Mesenchymal stem cell (in vitro differentiated cells and primary cell): ENCODE measurements at regions not wholly inside any gene's neighbourhood (a gene's known extent, or its start where the extent isn't known, plus 50 kb on each side); places are given as distances from the start of the nearest gene placed in this dataset.
A peak's percentile ranks its signal among the peaks of the same experiment; 100 is the strongest.

ENCODE experiments used
- DNase-seq: peaks from one replicate; pipeline ENCODE4 v3.0.0-alpha.2; 2013
- H2AFZ ChIP-seq: one replicate; pipeline ENCODE4 v1.6.1; 2013; ENCODE audit warnings: low read depth, mild to moderate bottlenecking, control low read depth, inconsistent platforms, low read length, moderate library complexity
- H2AK5ac ChIP-seq: 2 replicates; pipeline ENCODE4 v1.6.1; 2013; ENCODE audit warnings: low read length, moderate library complexity, mild to moderate bottlenecking, inconsistent platforms; ENCODE audit not compliant: severe bottlenecking
- H2BK120ac ChIP-seq: one replicate; pipeline ENCODE4 v1.6.1; 2013; ENCODE audit warnings: low read depth, mild to moderate bottlenecking, inconsistent platforms, low read length, moderate library complexity
- H2BK12ac ChIP-seq, 2 experiments: one replicate each; pipeline ENCODE4 v1.6.1; 2013; ENCODE audit warnings: inconsistent platforms in 2 of 2, low read length in 2 of 2, mild to moderate bottlenecking in 2 of 2, moderate library complexity in 2 of 2, control low read depth in 1 of 2
- H2BK15ac ChIP-seq: one replicate; pipeline ENCODE4 v1.6.1; 2013; ENCODE audit warnings: mild to moderate bottlenecking, low read depth, inconsistent platforms; ENCODE audit not compliant: poor library complexity, severe bottlenecking
- H2BK5ac ChIP-seq: 2 replicates; pipeline ENCODE4 v1.6.1; 2013; ENCODE audit warnings: low read depth, mild to moderate bottlenecking, low read length, control low read depth, inconsistent platforms; ENCODE audit not compliant: poor library complexity, severe bottlenecking
- H3K14ac ChIP-seq, 2 experiments: one replicate each; pipeline ENCODE4 v1.6.1; 2013; ENCODE audit warnings: inconsistent platforms in 2 of 2, low read length in 2 of 2, control low read depth in 1 of 2, mild to moderate bottlenecking in 1 of 2, moderate library complexity in 1 of 2
- H3K18ac ChIP-seq, 2 experiments: one replicate each; pipeline ENCODE4 v1.6.1; 2013; ENCODE audit warnings: inconsistent platforms in 2 of 2, low read length in 2 of 2, control low read depth in 1 of 2, low read depth in 1 of 2, mild to moderate bottlenecking in 1 of 2
- H3K23ac ChIP-seq, 2 experiments: one replicate each; pipeline ENCODE4 v1.6.1; 2013; ENCODE audit warnings: inconsistent platforms in 2 of 2, low read length in 2 of 2, mild to moderate bottlenecking in 2 of 2, moderate library complexity in 2 of 2, control low read depth in 1 of 2
- H3K27ac ChIP-seq: 2 replicates; pipeline ENCODE4 v1.5.1; 2013; ENCODE audit warnings: mild to moderate bottlenecking, moderate library complexity, low read length, control low read depth, inconsistent platforms; ENCODE audit not compliant: poor library complexity, severe bottlenecking
- H3K27me3 ChIP-seq, 2 experiments: 2 replicates each; pipeline versions ENCODE4 v1.6.1 to v1.7.0; 2013; ENCODE audit warnings: low read length in 2 of 2, mild to moderate bottlenecking in 2 of 2, moderate library complexity in 2 of 2, control low read depth in 1 of 2, inconsistent platforms in 1 of 2; ENCODE audit not compliant: control insufficient read depth in 1 of 2, insufficient read depth in 1 of 2
- H3K36me3 ChIP-seq, 2 experiments: 2 replicates each; pipeline versions ENCODE4 v1.6.1 to v1.7.0; 2013; ENCODE audit warnings: low read length in 2 of 2, control low read depth in 1 of 2, inconsistent platforms in 1 of 2, low read depth in 1 of 2, mild to moderate bottlenecking in 1 of 2; ENCODE audit not compliant: insufficient read depth in 2 of 2, control insufficient read depth in 1 of 2
- H3K4ac ChIP-seq, 2 experiments: one replicate each; pipeline ENCODE4 v1.6.1; 2013; ENCODE audit warnings: inconsistent platforms in 2 of 2, low read length in 2 of 2, mild to moderate bottlenecking in 2 of 2, moderate library complexity in 2 of 2, control low read depth in 1 of 2, low read depth in 1 of 2
- H3K4me1 ChIP-seq: 2 replicates; pipeline ENCODE4 v1.6.1; 2013; ENCODE audit warnings: low read depth, low read length, control low read depth; ENCODE audit not compliant: control insufficient read depth, insufficient read depth
- H3K4me2 ChIP-seq: 2 replicates; pipeline ENCODE4 v1.6.1; 2013; ENCODE audit warnings: low read length, mild to moderate bottlenecking, inconsistent platforms; ENCODE audit not compliant: poor library complexity, severe bottlenecking
- H3K4me3 ChIP-seq, 2 experiments: 2 replicates each; pipeline versions ENCODE4 v1.5.1 to v1.7.0; 2013; ENCODE audit warnings: low read length in 2 of 2, mild to moderate bottlenecking in 2 of 2, control low read depth in 1 of 2, low read depth in 1 of 2; ENCODE audit not compliant: insufficient read depth in 1 of 2
- H3K79me1 ChIP-seq: replicated peaks from 2 replicates; pipeline ENCODE4 v1.6.1; 2013; ENCODE audit warnings: mild to moderate bottlenecking, control low read depth, low read length, inconsistent platforms; ENCODE audit not compliant: poor library complexity, severe bottlenecking
- H3K9ac ChIP-seq: 2 replicates; pipeline ENCODE4 v1.7.0; 2013; ENCODE audit warnings: mild to moderate bottlenecking, low read length, moderate library complexity
- H3K9me3 ChIP-seq: 2 replicates; pipeline ENCODE4 v1.7.0; 2013; ENCODE audit warnings: mild to moderate bottlenecking, low read length; ENCODE audit not compliant: control insufficient read depth
- H4K8ac ChIP-seq: one replicate; pipeline ENCODE4 v1.6.1; 2013; ENCODE audit warnings: inconsistent platforms, mild to moderate bottlenecking, low read length, moderate library complexity
- H4K91ac ChIP-seq: one replicate; pipeline ENCODE4 v1.6.1; 2013; ENCODE audit warnings: mild to moderate bottlenecking, low read length, inconsistent platforms
- WGBS: methylation state at CpG from one replicate; pipeline ENCODE4 v1.1.7; 2013; ENCODE audit warnings: mixed read lengths; 5-methylcytosine and 5-hydroxymethylcytosine counted together

- no peak overlapping the region for H3K14ac ChIP-seq
- no peak overlapping the region for H2AFZ ChIP-seq
- no peak overlapping the region for H3K27ac ChIP-seq
- H3K9me3 ChIP-seq = no peaks in the 10 kb centered on the region
- H3K27me3 ChIP-seq = no peaks in the 10 kb centered on the region
- no peak overlapping the region for H3K4me2 ChIP-seq
- no peak overlapping the region for H3K23ac ChIP-seq
- H2BK5ac ChIP-seq = no peak overlapping the region
- no peak overlapping the region for H2BK15ac ChIP-seq
- H3K79me1 ChIP-seq = no peaks in the 10 kb centered on the region
- H3K9ac ChIP-seq = no peak overlapping the region
- H2BK120ac ChIP-seq = no peak overlapping the region
- H3K4ac ChIP-seq = no peak overlapping the region
- no peak overlapping the region for H4K91ac ChIP-seq
- H3K4me1 ChIP-seq = no peaks in the 10 kb centered on the region
- no peak overlapping the region for H4K8ac ChIP-seq
- no peaks in the 10 kb centered on the region for H3K36me3 ChIP-seq
- no peak overlapping the region for H3K4me3 ChIP-seq
- no peak overlapping the region for H2AK5ac ChIP-seq
- no peak overlapping the region for H3K18ac ChIP-seq
- H2BK12ac ChIP-seq = no peak overlapping the region
- no peak for DNase-seq
These were observed 981.8 kb downstream of the SLITRK1 start for GRCh38 chr13:82900453-82900852.

DNA sequence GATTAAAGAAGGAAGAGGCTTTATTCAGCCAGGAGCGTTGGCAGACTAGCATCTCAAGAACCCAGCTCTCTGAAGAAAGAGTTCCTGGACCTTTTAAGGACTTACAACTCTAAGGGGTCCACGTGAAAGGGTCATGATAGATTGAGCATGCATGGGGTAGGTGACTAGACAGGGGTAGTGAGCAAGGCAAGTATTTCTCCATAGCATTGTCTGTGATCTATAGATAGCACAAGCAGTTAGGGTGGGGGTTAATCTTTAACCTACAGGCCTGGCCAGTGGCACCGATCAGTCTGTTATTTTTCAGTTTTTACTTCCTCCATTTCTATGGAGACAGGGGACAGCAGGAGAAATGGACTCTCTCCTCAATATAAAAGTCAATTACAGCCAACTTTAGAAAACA is 983.7 kb downstream of the SLITRK1 start:
- H3K9me3 ChIP-seq = no peaks in the 10 kb centered on the region
- no peak overlapping the region for H2AFZ ChIP-seq
- H3K9ac ChIP-seq = no peak overlapping the region
- H3K4me1 ChIP-seq = no peaks in the 10 kb centered on the region
- no peak overlapping the region for H3K18ac ChIP-seq
- no peak overlapping the region for H4K91ac ChIP-seq
- no peak overlapping the region for H2BK120ac ChIP-seq
- H3K4me3 ChIP-seq = no peak overlapping the region
- H2BK5ac ChIP-seq = no peak overlapping the region
- H4K8ac ChIP-seq = no peak overlapping the region
- H3K4me2 ChIP-seq = no peak overlapping the region
- H2AK5ac ChIP-seq = no peak overlapping the region
- H2BK15ac ChIP-seq = no peak overlapping the region
- no peak overlapping the region for H3K4ac ChIP-seq
- no peak overlapping the region for H3K23ac ChIP-seq
- WGBS = 85% methylated on average over 3 of the region's 3 CpGs
- H3K27ac ChIP-seq = no peak overlapping the region
- no peaks in the 10 kb centered on the region for H3K27me3 ChIP-seq
- no peaks in the 10 kb centered on the region for H3K79me1 ChIP-seq
- no peak overlapping the region for H2BK12ac ChIP-seq
- DNase-seq = no peak
- H3K36me3 ChIP-seq = no peaks in the 10 kb centered on the region
- no peak overlapping the region for H3K14ac ChIP-seq

GRCh38 chr13:82879921-82880320 is 1002.4 kb downstream of the SLITRK1 start:
- Histone ChIP-seq H3K27me3 (no peaks in the 10 kb centered on the region), H3K36me3 (no peaks in the 10 kb centered on the region), H3K4me2 (no peak overlapping the region), H2BK5ac (no peak overlapping the region), H3K9ac (no peak overlapping the region), H4K91ac (no peak overlapping the region), H3K23ac (no peak overlapping the region), H3K4me1 (no peaks in the 10 kb centered on the region), H3K4ac (no peak overlapping the region), H2AFZ (no peak overlapping the region), H2AK5ac (no peak overlapping the region), H3K9me3 (no peaks in the 10 kb centered on the region), H2BK12ac (no peak overlapping the region), H2BK15ac (no peak overlapping the region), H3K18ac (no peak overlapping the region), H3K79me1 (no peaks in the 10 kb centered on the region), H3K14ac (no peak overlapping the region), H2BK120ac (no peak overlapping the region), H3K27ac (no peak overlapping the region), H3K4me3 (no peak overlapping the region), H4K8ac (no peak overlapping the region)
- DNase-seq = no peak
- 67% methylated on average over 1 of the region's 1 CpG for WGBS

DNA sequence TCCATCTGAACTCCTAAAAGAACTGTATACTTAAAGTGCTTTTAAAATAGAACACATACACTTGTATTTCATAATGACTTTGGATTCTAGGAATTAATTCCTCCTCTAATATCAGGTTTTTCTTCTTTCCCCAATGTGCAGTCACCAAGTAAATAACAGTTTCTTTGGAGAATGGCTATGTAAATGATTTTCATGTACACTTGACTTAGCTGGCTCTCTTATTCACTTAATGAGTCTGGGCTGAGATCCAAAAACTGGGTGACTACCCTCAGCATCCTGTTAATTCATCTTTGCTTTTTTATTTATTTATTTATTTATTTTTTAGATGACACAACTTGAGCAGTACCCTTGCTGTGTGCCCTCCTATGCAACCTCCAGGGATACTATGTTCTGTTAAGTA is 1003.7 kb downstream of the SLITRK1 start:
- Histone ChIP-seq H3K79me1 (no peaks in the 10 kb centered on the region), H3K4me1 (no peaks in the 10 kb centered on the region), H4K91ac (no peak overlapping the region), H3K14ac (no peak overlapping the region), H3K4me3 (no peak overlapping the region), H2AFZ (no peak overlapping the region), H3K27ac (no peak overlapping the region), H3K9me3 (no peaks in the 10 kb centered on the region), H2BK5ac (no peak overlapping the region), H3K9ac (no peak overlapping the region), H3K18ac (no peak overlapping the region), H3K36me3 (no peaks in the 10 kb centered on the region), H4K8ac (no peak overlapping the region), H3K27me3 (no peaks in the 10 kb centered on the region), H3K23ac (no peak overlapping the region), H3K4ac (no peak overlapping the region), H3K4me2 (no peak overlapping the region), H2BK120ac (no peak overlapping the region), H2BK12ac (no peak overlapping the region), H2AK5ac (no peak overlapping the region), H2BK15ac (no peak overlapping the region)
- DNase-seq = peak; percentile 14
